ENCODE measurements at regions not wholly inside any gene's neighbourhood (a gene's known extent, or its start where the extent isn't known, plus 50 kb on each side); places are given as distances from the start of the nearest gene placed in this dataset.

GRCh38 chr3:88926221-88926620 is 181.2 kb upstream of the EPHA3 start:
- no peak for TF ChIP-seq ATF3 (CRISPR knock-in tag; conservative IDR thresholded peaks at IDR 0.05)
- TF ChIP-seq CREM (CRISPR knock-in tag; IDR thresholded peaks at IDR 0.05) = no peak
- TF ChIP-seq HMGA2 (CRISPR knock-in tag; IDR thresholded peaks at IDR 0.05) = no peak
- TF ChIP-seq RELA (CRISPR knock-in tag; IDR thresholded peaks at IDR 0.05; ENCODE audit: borderline replicate concordance) = no peak
- no peak for TF ChIP-seq MAX (CRISPR knock-in tag; IDR thresholded peaks at IDR 0.05)
- no peak for TF ChIP-seq CTCF (IDR thresholded peaks at IDR 0.05)
- no peak for TF ChIP-seq OVOL2 (CRISPR knock-in tag; IDR thresholded peaks at IDR 0.05; ENCODE audit: borderline replicate concordance)
- TF ChIP-seq TP53 (CRISPR knock-in tag; IDR thresholded peaks at IDR 0.05) = no peak
- TF ChIP-seq SP1 (CRISPR knock-in tag; conservative IDR thresholded peaks at IDR 0.05) = no peak
- TF ChIP-seq FOXP4 (CRISPR knock-in tag; IDR thresholded peaks at IDR 0.05) = no peak
- no peak for TF ChIP-seq FOXJ3 (CRISPR knock-in tag; IDR thresholded peaks at IDR 0.05; ENCODE audit: borderline replicate concordance)
- TF ChIP-seq E2F1 (CRISPR knock-in tag; IDR thresholded peaks at IDR 0.05) = no peak
- TF ChIP-seq ZNF138 (CRISPR knock-in tag; conservative IDR thresholded peaks at IDR 0.05) = no peak

Data from WTC11 (cell line).